ENCODE measurements at regions not wholly inside any gene's neighbourhood (a gene's known extent, or its start where the extent isn't known, plus 50 kb on each side); places are given as distances from the start of the nearest gene placed in this dataset.

GRCh38 chr7:9250876-9251275, 817.5 kb downstream of the NXPH1 start:
- TF ChIP-seq CTCF (IDR thresholded peaks at IDR 0.05; ENCODE audit: low read length) = no peak
- TF ChIP-seq EZH2 (optimal IDR thresholded peaks at IDR 0.05; ENCODE audit: low read depth, low read length) = no peak
- TF ChIP-seq EZH2phosphoT487 (IDR thresholded peaks at IDR 0.05; ENCODE audit: low read length) = no peak

Data from MM.1S (cell line).